GM19238 (cell line): ENCODE measurements at regions not wholly inside any gene's neighbourhood (a gene's known extent, or its start where the extent isn't known, plus 50 kb on each side); places are given as distances from the start of the nearest gene placed in this dataset.

Source experiments
- DNase-seq: peaks from one replicate; pipeline ENCODE4 v3.0.0; 2011; ENCODE audit warnings: low spot score; ENCODE audit not compliant: insufficient read length

- DNase-seq = no peak
These were observed 401.5 kb upstream of the PROK2 start for GRCh38 chr3:72186400-72186855.

GRCh38 chr3:72185549-72186399, 400.8 kb upstream of the PROK2 start:
- DNase-seq = no peak

DNA sequence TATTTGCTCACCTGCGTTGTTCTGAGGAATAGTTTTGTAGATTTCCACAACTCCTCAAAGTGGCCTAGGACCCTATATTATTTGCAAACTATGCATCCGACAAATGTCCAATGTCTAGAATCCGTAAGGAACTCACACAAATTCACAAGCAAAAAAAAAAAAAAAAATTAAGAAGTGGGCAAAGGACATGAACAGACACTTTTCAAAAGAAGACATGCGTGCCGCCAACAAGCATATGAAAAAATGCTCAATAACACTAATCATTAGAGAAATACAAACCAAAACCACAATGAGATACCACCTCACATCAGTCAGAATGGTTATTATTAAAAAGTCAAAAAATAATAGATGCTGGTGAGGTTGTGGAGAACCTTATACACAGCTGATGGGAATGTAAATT, 398.5 kb upstream of the PROK2 start:
- DNase-seq = no peak

- DNase-seq = no peak
These were observed 397.3 kb upstream of the PROK2 start for GRCh38 chr3:72182206-72182605.

GRCh38 chr3:72181251-72181650, 396.3 kb upstream of the PROK2 start:
- DNase-seq = no peak

DNA sequence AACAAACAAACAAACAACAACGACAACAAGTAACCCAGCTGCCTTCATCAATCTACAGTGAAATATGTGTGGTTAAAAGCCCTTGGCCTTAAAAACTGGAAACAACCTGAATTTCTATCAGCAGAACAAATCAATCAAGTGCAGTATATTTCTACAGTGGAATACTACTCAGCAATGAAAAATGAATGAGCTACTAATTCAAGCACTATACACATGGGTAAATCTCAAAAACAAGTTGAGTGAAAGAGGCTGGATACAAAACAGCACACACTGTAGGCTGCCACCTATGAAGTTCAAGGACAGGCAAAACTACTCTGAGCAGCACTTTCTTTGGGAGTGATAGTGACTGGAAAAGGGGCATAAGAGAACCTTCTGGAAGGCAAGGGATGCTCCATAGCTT, 395.5 kb upstream of the PROK2 start:
- no peak for DNase-seq

GRCh38 chr3:72179107-72179464, 394.1 kb upstream of the PROK2 start:
- DNase-seq = no peak

- DNase-seq = no peak
These were observed 393.6 kb upstream of the PROK2 start for GRCh38 chr3:72178463-72179106.

GRCh38 chr3:72177075-72178050, 392.4 kb upstream of the PROK2 start:
- DNase-seq = peak; percentile 23

- DNase-seq = peak; percentile 49
These were observed 391.6 kb upstream of the PROK2 start for GRCh38 chr3:72176537-72177041.

- DNase-seq = no peak
These were observed 390.4 kb upstream of the PROK2 start for GRCh38 chr3:72175296-72175858.

DNA sequence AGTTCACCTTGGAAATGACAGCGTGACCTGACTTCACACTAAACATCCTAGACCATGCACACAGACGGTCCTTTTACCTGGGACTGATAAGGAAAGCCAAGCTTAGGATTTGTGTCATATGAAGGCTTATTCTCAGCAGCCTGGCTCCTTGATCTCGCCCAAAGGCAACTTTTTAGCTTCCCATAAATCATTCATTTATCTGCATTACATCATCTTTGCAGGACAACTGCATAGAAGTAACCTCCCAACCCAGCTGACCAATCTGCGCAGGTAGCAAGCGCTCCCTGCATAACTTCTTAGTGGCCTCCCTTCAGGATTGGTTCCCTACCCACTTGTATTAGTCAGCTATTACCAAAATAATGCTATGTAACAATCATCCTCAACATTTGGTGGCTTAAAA, 389.9 kb upstream of the PROK2 start:
- DNase-seq = no peak

GRCh38 chr3:72174040-72174439, 389.1 kb upstream of the PROK2 start:
- DNase-seq = no peak

DNA sequence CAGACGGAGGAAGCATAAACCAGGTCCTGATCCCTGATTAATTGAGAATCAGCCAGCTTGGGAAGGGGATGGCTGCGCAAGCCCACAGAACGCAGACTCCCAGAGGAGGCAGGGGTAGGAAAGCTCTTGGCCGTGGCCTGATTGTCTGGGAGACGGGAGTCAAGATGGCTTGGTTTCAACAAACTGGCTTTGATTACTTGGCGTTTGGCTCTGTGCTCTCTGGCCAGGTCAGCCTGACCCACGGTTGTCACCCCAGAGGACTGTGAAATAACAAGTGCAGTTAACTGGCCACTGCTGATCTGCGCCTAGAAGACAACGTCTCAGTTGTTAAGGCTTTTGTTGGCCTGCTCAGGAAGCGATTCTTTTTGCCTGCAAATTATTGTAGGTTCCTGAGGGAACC, 387.0 kb upstream of the PROK2 start:
- DNase-seq = no peak

- no peak for DNase-seq
These were observed 386.5 kb upstream of the PROK2 start for GRCh38 chr3:72171463-72171881.

DNA sequence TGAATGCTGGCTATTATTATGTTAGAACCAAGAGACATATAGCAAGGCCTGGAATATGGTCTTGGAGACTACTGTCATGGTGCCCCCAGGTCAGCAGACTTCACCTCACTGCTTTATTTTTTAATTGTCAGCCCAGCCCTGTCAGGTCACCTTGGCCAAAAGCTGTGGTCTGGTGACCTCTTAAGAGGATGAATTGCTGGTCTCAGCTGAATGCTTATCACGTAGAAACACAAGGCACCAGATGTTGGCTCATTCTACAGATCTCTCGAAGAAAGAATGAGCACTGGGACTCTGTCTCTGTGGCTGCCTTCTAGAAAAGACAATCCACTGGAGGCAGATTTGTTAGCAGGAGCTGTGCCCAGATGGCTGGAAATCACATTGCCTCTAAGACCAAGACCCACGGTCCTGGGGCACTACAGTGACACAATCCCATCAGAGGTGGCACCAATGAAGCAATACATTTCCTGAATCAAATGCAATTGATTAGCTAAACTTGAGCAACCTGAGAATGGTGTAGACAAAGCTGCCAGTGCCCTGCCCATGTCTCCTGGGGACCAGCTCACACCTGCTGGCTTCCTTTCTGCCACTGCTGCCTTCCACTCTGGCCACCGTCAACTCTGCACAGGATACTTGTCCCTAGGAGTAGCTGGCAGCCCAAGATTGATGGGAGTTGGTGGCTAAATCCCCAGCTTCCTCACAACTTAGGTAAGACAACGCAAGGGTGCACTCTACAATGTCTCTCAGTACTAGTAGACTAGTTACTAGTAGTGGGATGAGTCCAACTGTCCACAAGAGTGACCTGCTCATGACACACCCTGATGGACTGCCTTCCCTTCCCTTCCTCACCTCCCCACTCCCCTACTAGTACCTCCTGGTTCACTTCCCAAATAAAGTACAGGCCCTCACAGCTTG, 384.9 kb upstream of the PROK2 start:
- no peak for DNase-seq

- DNase-seq = no peak
These were observed 384.2 kb upstream of the PROK2 start for GRCh38 chr3:72169120-72169519.

DNA sequence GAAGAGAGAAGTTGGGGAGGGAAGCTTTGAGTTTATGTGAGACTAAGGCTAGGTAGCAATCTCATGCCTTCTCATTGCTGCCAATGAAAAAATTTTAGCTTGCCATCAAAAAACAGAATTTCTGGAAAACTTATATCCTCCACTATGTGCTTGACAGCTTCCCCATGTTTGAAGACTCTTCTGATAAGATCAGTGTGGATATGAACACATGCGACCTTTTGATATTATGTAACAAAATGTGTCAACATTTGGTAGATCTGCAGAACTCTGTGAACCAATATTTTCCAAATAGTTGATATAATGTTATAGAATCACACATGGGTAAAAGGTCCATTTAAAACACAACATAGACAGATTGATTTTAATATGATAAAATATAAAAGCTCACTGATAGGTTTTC, 380.9 kb upstream of the PROK2 start:
- no peak for DNase-seq

DNA sequence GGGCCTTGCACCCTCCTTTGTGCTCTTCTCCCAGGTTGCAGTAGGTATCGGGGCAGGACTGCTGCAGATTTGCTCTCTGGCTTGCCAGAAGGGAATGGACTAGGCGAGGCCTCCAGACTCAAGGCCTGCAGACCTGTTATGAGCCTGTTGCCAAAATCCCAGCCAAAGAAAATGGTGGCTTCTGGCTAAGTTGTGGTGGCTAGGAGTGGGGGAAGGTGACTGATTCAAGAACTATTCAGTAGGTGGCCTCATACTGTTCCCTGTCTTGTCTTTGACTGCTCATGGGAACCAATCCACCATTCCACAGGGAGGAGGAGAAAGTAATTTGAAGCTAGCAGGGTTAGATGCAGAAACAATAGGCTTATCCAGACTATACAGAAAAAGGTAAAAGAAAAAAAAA, 380.4 kb upstream of the PROK2 start:
- DNase-seq = no peak

DNA sequence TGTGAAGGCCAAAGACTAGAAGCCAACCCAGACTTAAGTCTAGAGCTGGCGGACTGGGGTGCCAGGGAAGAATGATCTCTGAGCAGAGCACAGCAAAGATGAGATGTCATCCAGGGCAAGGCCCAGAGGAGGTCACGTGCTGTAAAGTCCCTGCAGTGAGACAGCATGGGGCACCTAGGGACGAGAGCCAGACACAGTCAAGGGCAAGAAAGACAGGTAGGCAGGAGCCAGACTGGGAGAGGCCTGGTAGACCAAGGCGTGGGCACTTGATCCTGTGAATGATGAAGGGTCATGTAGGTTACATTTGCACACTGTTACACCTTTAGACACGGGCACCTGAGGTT, 379.7 kb upstream of the PROK2 start:
- no peak for DNase-seq
